ENCODE measurements at regions not wholly inside any gene's neighbourhood (a gene's known extent, or its start where the extent isn't known, plus 50 kb on each side); places are given as distances from the start of the nearest gene placed in this dataset.

DNA sequence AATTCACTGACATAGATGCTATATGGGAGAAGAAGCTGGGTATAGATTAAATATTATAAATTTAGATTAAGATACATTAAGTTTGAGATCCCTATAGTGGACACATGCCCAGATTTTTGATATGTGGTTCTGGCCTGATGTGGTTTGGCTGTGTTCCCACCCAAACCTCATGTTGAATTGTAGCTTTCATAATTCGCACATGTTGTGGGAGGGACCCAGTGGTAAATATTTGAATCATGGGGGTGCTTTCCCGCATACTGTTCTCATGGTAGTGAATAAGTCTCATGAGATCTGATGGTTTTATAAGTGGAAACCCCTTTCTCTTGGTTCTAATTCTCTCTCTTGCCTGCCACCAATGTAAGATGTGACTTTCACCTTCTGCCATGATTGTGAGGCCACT, 189.4 kb upstream of the CD96 start:
- DNase-seq (ENCODE audit: low spot score): no peak

DNA sequence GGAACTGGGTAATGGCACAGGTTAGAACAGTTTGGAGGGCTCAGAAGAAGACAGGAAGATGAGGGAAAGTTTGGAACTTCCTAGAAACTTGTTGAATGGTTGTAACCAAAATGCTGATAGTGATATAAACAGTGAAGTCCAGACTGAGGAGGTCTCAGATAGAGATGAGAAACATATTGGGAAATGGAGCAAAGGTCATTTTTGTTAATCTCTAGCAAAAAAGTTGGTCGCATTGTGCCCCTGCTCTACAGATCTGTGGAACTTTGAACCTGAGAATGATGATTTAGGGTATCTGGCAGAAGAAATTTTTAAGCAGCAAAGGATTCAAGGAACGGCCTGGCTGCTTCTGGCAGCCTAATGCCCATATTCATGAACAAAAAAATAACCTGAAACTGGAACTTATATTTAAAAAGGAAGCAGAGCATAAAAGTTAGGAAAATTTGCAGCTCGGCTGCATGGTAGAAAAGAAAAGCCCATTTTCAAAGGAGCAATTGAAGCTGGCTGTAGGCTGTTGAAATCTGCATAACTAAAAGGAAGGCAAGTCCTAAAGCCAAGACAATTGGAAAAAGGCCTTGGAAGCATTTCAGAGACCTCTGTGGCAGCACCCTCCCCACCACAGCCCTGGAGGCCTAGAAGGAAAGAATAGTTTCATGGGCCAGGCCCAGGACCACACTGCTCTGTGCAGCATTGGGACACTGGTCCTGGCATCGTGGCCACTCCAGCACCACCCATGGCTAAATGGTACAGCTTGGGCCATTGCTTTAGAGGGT, 182.6 kb upstream of the CD96 start:
- DNase-seq (ENCODE audit: low spot score): no peak

GRCh38 chr3:111362381-111363009, 179.5 kb upstream of the CD96 start:
- no peak for DNase-seq (ENCODE audit: low spot score)

DNA sequence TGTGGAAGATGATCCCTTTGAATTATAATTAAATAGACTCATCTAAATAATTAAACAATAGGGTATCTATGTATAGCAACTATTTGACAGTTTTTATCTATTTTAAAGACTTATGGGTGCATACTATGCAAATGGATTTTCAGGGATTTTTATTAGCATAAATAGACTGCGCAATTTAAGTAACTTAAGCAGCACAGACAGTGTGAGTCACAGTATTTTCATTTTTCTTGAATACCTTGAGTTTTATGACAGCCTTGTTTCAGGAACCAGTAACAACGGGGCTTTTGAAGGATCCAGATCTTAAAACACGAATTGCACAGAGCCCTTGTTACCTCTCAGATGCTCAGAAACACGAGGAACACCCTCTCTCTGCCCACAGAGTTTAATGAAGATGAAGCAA, 175.5 kb upstream of the CD96 start:
- DNase-seq (ENCODE audit: low spot score): no peak

DNA sequence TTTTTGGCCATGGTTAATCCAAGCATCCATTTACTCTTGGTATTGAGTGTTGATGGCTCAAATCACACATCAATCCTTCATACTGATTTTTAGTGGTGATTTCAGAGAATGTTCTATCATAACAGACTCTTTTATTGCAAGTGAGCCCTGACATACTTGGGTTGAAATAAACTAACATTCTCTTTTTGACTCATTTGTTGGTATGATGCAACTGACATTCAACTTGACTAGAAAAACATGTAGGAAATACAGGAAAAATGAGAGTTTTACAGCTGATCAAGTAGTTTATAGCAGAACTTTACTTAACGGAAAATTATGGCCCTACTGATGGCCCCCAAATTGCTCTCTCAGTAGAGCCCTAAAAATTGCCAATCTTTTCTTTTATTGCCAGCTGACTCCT, 173.9 kb upstream of the CD96 start:
- DNase-seq (ENCODE audit: low spot score): no peak

- no peak for DNase-seq (ENCODE audit: low spot score)
Observed at GRCh38 chr3:111369958-111370357, 172.0 kb upstream of the CD96 start.

DNA sequence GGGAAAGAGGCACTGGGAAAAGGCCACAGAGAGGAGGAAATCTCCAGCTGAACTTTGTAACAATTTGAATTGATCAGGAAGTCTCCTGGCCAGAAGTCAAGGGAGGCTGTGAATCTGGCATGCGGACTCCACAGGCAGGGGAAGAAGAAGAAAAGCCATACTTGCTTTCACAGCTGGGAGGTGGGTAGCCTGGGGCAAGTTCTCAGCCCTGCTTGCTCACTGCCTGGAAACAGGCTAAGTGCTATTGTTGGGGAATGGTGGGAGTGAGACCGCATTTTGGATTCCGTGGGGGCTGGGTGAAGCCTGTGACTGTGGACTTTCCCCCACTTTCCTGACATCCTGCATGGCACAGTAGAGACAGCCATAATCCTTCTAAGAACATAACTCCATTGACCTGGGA, 168.8 kb upstream of the CD96 start:
- DNase-seq (ENCODE audit: low spot score): no peak

GRCh38 chr3:111373861-111374260, 168.1 kb upstream of the CD96 start:
- DNase-seq (ENCODE audit: low spot score): peak; percentile 15

DNA sequence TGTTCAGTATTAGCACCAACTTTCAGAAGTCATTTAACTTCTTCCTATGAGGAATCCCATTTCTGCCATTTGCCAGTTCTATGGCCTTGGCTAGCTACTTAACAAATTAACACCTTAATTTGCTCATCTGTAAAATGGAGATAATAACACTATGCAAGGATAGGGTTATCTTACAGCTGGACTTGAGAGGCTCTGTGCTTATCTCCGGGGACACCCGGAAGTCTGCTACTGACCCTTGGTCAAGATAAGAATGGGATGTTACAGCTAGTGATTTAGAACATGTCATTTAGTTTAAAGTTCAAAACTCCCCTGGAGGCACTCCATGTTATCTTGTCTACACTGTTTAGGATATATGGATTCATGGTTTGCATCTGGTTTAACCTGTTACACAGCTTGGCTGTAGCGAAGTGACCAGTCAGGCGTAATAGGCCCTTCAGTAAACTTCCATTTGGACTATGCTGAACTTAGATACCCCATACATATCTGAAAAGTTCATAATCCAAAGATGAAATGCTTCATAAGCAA, 156.0 kb upstream of the CD96 start:
- DNase-seq (ENCODE audit: low spot score): no peak

DNA sequence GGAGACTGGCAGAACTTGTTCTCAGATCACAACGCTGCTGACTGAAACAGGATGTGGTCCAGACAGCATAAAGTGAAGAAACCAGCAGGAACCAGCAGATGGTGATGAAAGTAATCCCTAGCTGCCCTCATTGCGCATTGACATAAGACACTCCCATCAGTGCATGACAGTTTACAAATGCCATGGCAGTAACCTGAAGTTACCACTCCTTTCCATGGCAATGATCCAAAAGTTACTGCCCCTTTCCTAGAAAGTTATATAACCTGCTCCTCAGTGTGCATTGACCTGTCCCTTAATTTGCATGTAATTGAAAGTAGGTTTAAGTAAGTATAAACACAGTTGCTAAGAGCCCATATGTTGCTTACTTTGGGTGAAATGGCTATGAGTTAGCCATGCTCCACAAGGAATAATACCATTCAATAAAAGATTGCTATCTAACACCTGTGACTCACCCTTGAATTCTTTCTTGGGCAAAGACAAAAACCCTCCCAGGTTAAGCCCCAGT, 149.1 kb upstream of the CD96 start:
- DNase-seq (ENCODE audit: low spot score): no peak

- DNase-seq (ENCODE audit: low spot score): no peak
Observed at GRCh38 chr3:111412656-111413055, 129.3 kb upstream of the CD96 start.

- no peak for DNase-seq (ENCODE audit: low spot score)
Observed at GRCh38 chr3:111414531-111414930, 127.5 kb upstream of the CD96 start.

DNA sequence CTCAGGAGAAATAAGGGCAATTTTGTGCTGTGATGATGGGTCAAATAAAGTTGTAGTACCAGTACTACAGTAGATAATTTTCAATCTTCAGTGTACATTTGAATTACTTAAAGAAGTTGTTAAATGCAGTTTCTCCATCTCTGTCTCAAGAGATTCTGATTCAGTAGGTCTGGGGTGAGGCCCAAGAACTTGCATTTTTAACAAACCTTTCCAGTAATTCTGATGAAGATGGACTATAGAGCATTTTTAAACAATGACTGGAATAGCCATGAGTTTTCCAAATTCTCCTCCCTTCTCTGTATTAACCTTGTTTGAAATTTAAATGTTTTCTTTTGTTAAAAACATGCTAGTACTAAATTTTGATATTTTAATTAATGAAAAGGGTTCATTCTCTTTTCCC, 127.0 kb upstream of the CD96 start:
- no peak for DNase-seq (ENCODE audit: low spot score)

GRCh38 chr3:111418391-111418790, 123.6 kb upstream of the CD96 start:
- no peak for DNase-seq (ENCODE audit: low spot score)

GRCh38 chr3:111428301-111428700, 113.7 kb upstream of the CD96 start:
- no peak for DNase-seq (ENCODE audit: low spot score)

- no peak for DNase-seq (ENCODE audit: low spot score)
Observed at GRCh38 chr3:111434941-111435622, 106.9 kb upstream of the CD96 start.

DNA sequence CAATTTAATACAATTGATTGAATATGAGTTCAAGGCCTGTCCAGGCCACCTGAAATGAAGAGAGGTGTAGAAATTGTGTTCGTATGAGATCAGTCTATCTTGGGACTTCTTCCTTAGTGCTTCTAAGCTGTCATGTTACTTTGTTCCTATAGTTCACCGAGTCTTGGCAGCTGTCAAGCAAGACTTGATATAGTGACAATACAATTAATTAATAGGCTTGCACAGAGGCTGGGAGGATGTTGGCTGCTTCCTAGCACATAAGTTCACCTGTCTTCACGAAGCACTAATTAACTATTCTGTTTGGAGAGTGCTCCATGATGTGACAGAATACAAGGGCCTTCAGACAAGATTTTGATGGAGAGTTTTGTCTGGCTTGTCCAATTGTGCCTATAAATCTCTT, 103.7 kb upstream of the CD96 start:
- no peak for DNase-seq (ENCODE audit: low spot score)

GRCh38 chr3:111454551-111454950, 87.4 kb upstream of the CD96 start:
- no peak for DNase-seq (ENCODE audit: low spot score)

GRCh38 chr3:111465081-111465670, 76.8 kb upstream of the CD96 start:
- no peak for DNase-seq (ENCODE audit: low spot score)

DNA sequence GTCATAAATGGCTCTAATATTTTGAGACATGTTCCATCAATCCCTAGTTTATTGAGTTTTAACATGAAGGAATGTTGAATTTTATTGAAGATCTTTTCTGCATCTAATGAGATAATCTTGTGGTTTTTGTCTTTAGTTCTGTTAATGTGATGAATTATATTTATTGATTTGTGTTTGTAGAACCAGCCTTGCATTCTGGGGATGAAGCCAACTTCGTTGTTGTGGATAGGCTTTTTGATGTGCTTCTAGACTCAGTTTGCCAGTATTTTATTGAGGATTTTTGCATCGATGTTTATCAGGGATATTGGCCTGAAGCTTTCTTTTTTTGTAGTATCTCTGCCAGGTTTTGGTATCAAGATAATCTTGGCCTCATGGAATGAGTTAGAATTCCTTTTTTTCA, 72.0 kb upstream of the CD96 start:
- DNase-seq (ENCODE audit: low spot score): no peak

- DNase-seq (ENCODE audit: low spot score): no peak
Observed at GRCh38 chr3:111471831-111472230, 70.2 kb upstream of the CD96 start.

DNA sequence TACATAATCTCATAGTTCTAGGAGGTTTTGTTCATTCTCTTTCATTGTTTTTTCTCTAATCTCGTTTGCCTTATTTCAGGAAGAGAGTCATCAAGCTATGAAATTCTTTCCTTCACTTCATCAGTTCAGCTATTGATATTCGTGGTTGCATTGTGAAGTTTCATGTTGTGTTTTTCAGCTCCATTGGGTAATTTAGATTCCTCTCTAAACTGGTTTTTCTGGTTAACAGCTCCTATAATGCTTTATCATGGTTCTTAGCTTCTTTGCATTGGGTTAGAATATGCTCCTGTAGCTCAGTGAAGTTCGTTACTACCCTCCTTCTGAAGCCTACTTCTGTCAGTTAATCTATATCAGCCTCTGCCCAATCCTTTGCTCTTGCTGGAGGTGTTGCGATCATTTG, 69.4 kb upstream of the CD96 start:
- DNase-seq (ENCODE audit: low spot score): no peak

DNA sequence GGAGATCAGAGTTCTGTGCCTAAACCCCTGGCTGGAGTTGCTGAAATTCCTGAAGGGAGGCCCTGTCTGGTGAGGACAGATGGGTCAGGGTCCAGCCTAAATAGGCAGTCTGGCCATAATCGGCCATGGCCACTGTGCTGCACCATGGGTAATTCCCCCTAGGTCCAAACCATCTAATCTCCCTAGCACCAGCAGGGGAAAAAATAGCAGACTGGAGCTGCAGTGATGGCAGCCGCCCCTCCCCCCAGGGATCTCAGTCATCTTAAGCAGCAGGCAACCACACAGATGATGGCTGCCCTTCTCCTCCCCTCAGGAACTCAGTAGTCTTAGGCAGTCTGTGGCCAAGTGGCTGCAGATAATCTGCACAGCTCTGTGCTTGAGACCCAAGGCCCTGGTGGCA, 68.4 kb upstream of the CD96 start:
- no peak for DNase-seq (ENCODE audit: low spot score)
